ENCODE measurements at regions not wholly inside any gene's neighbourhood (a gene's known extent, or its start where the extent isn't known, plus 50 kb on each side); places are given as distances from the start of the nearest gene placed in this dataset.

DNA sequence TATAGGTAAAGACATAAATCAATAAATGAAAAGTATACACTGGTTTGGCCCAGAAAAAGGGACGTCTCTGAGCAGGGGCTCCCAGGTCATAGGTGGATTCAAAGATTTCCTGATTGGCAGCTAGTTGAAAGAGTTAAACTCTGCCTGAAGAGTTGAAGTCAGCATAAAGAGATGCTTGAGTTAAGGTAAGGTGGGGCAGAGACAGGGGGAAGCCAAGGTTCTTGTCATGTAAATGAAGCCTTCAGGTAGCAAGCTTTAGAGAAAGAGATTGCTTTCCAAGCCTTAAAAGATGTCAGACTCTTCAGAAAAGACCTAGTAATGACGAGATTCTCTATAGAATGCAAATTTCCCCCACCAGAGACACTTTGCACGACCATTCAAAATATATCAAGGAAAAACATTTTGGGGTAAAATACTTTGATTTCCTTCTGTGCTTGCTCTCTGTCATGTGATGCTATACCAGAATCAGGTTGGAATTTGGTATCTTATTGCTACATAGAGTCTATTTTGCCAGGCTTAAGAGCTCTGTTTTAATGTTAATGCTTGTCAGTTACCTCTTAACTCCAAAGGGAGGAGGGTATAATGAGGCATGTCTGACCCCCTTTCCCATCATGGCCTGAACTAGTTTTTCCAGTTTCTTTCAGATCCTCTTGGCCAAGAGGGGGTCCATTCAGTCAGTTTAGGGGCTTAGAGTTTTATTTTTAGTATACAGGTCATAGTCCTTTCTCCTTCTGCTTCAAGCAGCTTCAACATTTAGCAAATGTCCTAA, 429.6 kb downstream of the ADRA2A start:
- TF ChIP-seq, protein P1, sequence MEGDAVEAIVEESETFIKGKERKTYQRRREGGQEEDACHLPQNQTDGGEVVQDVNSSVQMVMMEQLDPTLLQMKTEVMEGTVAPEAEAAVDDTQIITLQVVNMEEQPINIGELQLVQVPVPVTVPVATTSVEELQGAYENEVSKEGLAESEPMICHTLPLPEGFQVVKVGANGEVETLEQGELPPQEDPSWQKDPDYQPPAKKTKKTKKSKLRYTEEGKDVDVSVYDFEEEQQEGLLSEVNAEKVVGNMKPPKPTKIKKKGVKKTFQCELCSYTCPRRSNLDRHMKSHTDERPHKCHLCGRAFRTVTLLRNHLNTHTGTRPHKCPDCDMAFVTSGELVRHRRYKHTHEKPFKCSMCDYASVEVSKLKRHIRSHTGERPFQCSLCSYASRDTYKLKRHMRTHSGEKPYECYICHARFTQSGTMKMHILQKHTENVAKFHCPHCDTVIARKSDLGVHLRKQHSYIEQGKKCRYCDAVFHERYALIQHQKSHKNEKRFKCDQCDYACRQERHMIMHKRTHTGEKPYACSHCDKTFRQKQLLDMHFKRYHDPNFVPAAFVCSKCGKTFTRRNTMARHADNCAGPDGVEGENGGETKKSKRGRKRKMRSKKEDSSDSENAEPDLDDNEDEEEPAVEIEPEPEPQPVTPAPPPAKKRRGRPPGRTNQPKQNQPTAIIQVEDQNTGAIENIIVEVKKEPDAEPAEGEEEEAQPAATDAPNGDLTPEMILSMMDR (conservative IDR thresholded peaks at IDR 0.05; ENCODE audit: low read length) = no peak
- no peak for TF ChIP-seq EZH2phosphoT487 (IDR thresholded peaks at IDR 0.05; ENCODE audit: borderline replicate concordance)
- H3K4me3 ChIP-seq (ENCODE audit: low read length, poor library complexity, severe bottlenecking) = no peak overlapping the region
- H3K36me3 ChIP-seq (ENCODE audit: insufficient read depth, low read length) = no peaks in the 10 kb centered on the region

DNA sequence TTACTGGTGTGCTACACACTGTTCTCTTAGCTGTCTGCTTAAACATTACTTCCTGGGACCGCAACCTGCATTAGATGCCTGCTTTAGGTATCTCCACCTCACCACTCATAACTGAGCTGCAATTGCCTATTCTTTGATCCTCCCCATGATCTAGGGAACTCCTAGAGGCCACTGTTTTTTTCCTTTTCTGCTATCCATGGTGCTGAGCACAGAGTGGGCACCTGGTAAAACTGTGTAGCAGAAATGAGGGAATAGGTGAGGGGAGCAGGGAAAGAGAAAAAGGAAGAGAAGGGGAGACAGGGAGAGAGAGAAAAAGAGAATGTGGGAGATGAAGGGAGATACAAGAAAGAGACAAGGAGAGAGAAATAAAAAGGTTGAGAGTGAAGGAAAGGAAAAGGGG, 434.9 kb downstream of the ADRA2A start:
- Histone ChIP-seq H3K4me1 (ENCODE audit: insufficient read depth, low read length, poor library complexity, severe bottlenecking) (no peaks in the 10 kb centered on the region), H3K9me2 (replicated peaks; ENCODE audit: low read depth, low read length) (no peaks in the 10 kb centered on the region), H3K9me3 (ENCODE audit: insufficient read depth, low read depth, low read length) (no peaks in the 10 kb centered on the region), H3F3A (ENCODE audit: low read depth) (no peaks in the 10 kb centered on the region), H4K20me1 (ENCODE audit: insufficient read depth, low read length, poor library complexity, severe bottlenecking) (no peaks in the 10 kb centered on the region), H3K4me3 (ENCODE audit: low read length, poor library complexity, severe bottlenecking) (no peak overlapping the region), H3K27me3 (ENCODE audit: insufficient read depth, low read length, poor library complexity, severe bottlenecking) (no peaks in the 10 kb centered on the region), H3K36me3 (ENCODE audit: insufficient read depth, low read length) (no peaks in the 10 kb centered on the region), H3K4me2 (ENCODE audit: low read depth, low read length, poor library complexity, severe bottlenecking) (no peak overlapping the region), H3K79me2 (ENCODE audit: insufficient read depth, low read length) (no peaks in the 10 kb centered on the region), H3K9ac (ENCODE audit: low read depth, low read length, poor library complexity, severe bottlenecking) (no peak overlapping the region), H2AFZ (ENCODE audit: low read length) (no peak overlapping the region)
- TF ChIP-seq EZH2phosphoT487 (IDR thresholded peaks at IDR 0.05; ENCODE audit: borderline replicate concordance) = no peak
- TF ChIP-seq, protein P1 (conservative IDR thresholded peaks at IDR 0.05; ENCODE audit: low read length) = no peak

More for the DNA sequence above, 429.6 kb downstream of the ADRA2A start:
- H3K9me2 ChIP-seq (replicated peaks; ENCODE audit: low read depth, low read length) = no peaks in the 10 kb centered on the region
- H3K27me3 ChIP-seq (ENCODE audit: insufficient read depth, low read length, poor library complexity, severe bottlenecking) = no peaks in the 10 kb centered on the region
- H3F3A ChIP-seq (ENCODE audit: low read depth) = no peaks in the 10 kb centered on the region
- no peak overlapping the region for H3K9ac ChIP-seq (ENCODE audit: low read depth, low read length, poor library complexity, severe bottlenecking)
- no peaks in the 10 kb centered on the region; the same call in 1 of the 2 replicates for H3K9me3 ChIP-seq (ENCODE audit: insufficient read depth, low read depth, low read length)
- no peaks in the 10 kb centered on the region for H4K20me1 ChIP-seq (ENCODE audit: insufficient read depth, low read length, poor library complexity, severe bottlenecking)
- H2AFZ ChIP-seq (ENCODE audit: low read length) = no peak overlapping the region
- no peak overlapping the region for H3K4me2 ChIP-seq (ENCODE audit: low read depth, low read length, poor library complexity, severe bottlenecking)
- no peaks in the 10 kb centered on the region for H3K79me2 ChIP-seq (ENCODE audit: insufficient read depth, low read length)
- H3K4me1 ChIP-seq (ENCODE audit: insufficient read depth, low read length, poor library complexity, severe bottlenecking) = no peaks in the 10 kb centered on the region

DNA sequence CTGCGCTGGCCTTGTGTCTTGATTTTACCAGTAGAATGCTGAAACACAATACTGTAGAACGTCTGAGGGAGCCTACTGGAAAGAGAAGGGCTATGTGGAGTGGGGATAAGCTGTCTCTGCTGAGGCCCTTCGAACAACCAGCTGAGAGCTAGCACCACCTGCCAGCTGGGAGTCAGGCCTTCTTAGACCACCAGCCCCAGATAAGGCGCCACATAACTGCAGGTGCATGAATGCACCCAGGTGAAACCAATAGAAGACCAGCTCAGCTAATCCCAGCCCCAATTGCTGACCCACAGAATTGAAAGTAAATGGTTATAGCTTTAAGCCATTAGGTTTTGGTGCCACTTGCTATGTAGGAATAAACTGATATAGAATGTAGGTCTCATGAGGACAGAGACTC, 438.4 kb downstream of the ADRA2A start:
- Histone ChIP-seq H3K79me2 (ENCODE audit: insufficient read depth, low read length) (no peaks in the 10 kb centered on the region), H2AFZ (ENCODE audit: low read length) (no peak overlapping the region), H3K9ac (ENCODE audit: low read depth, low read length, poor library complexity, severe bottlenecking) (no peak overlapping the region), H3K36me3 (ENCODE audit: insufficient read depth, low read length) (no peaks in the 10 kb centered on the region), H3K27me3 (ENCODE audit: insufficient read depth, low read length, poor library complexity, severe bottlenecking) (no peaks in the 10 kb centered on the region), H3K4me2 (ENCODE audit: low read depth, low read length, poor library complexity, severe bottlenecking) (no peak overlapping the region), H3K4me3 (ENCODE audit: low read length, poor library complexity, severe bottlenecking) (no peak overlapping the region), H3F3A (ENCODE audit: low read depth) (no peaks in the 10 kb centered on the region), H3K9me3 (ENCODE audit: insufficient read depth, low read depth, low read length) (no peaks in the 10 kb centered on the region), H3K4me1 (ENCODE audit: insufficient read depth, low read length, poor library complexity, severe bottlenecking) (no peaks in the 10 kb centered on the region), H3K9me2 (replicated peaks; ENCODE audit: low read depth, low read length) (no peaks in the 10 kb centered on the region), H4K20me1 (ENCODE audit: insufficient read depth, low read length, poor library complexity, severe bottlenecking) (no peaks in the 10 kb centered on the region)
- no peak for TF ChIP-seq EZH2phosphoT487 (IDR thresholded peaks at IDR 0.05; ENCODE audit: borderline replicate concordance)
- TF ChIP-seq, protein P1 (conservative IDR thresholded peaks at IDR 0.05; ENCODE audit: low read length) = no peak

All from Loucy (cell line).